GM23338 (cell line): ENCODE measurements at regions not wholly inside any gene's neighbourhood (a gene's known extent, or its start where the extent isn't known, plus 50 kb on each side); places are given as distances from the start of the nearest gene placed in this dataset.

Source experiments
- ATAC-seq: fragments of 200-7000 bp; cut with Tn5 transposase; 3 replicates; pipeline ENCODE4 v1.9.1; 2020
- DNase-seq: peaks from one replicate; pipeline ENCODE4 v3.0.0-alpha.2; 2015; ENCODE audit warnings: low spot score
- H2AFZ ChIP-seq: fragments of 200-600 bp; sonication (generic); 2 replicates; pipeline ENCODE4 v1.8.0; 2016; ENCODE audit warnings: antibody characterized with exemption, mild to moderate bottlenecking, moderate library complexity
- H3F3A ChIP-seq: fragments of 200-600 bp; sonication (generic); replicated peaks from 2 replicates; pipeline ENCODE4 v1.8.0; 2017; ENCODE audit warnings: antibody characterized with exemption, mixed run types, low read depth
- H3K27ac ChIP-seq: fragments of 200-600 bp; sonication (generic); 2 replicates; pipeline ENCODE4 v1.6.1; 2016; ENCODE audit warnings: low read depth
- H3K27me3 ChIP-seq: fragments of 200-600 bp; sonication (generic); 2 replicates; pipeline ENCODE4 v1.8.0; 2016; ENCODE audit warnings: mild to moderate bottlenecking, mixed run types, moderate library complexity; ENCODE audit not compliant: insufficient read depth
- H3K36me3 ChIP-seq: fragments of 200-600 bp; sonication (generic); 2 replicates; pipeline ENCODE4 v1.8.0; 2016; ENCODE audit warnings: mild to moderate bottlenecking; ENCODE audit not compliant: insufficient read depth
- H3K4me1 ChIP-seq: fragments of 200-600 bp; sonication (generic); 2 replicates; pipeline ENCODE4 v1.8.0; 2016; ENCODE audit warnings: mild to moderate bottlenecking, moderate library complexity; ENCODE audit not compliant: insufficient read depth
- H3K4me2 ChIP-seq: fragments of 200-600 bp; sonication (generic); 2 replicates; pipeline ENCODE4 v1.7.1; 2017; ENCODE audit warnings: mixed run types
- H3K4me3 ChIP-seq: fragments of 200-600 bp; sonication (generic); 2 replicates; pipeline ENCODE4 v1.6.1; 2016; ENCODE audit warnings: mixed run types
- H3K79me2 ChIP-seq: fragments of 200-600 bp; sonication (generic); replicated peaks from 2 replicates; pipeline ENCODE4 v1.8.0; 2017; ENCODE audit warnings: mild to moderate bottlenecking; ENCODE audit not compliant: insufficient read depth
- H3K9me2 ChIP-seq: fragments of 200-600 bp; sonication (generic); 2 replicates; pipeline ENCODE4 v1.8.0; 2017; ENCODE audit not compliant: insufficient read depth
- H4K20me1 ChIP-seq: fragments of 200-600 bp; sonication (generic); replicated peaks from 2 replicates; pipeline ENCODE4 v1.8.0; 2017; ENCODE audit warnings: mild to moderate bottlenecking; ENCODE audit not compliant: insufficient read depth
- H3K27ac Mint-ChIP-seq: 2 replicates; pipeline ENCODE4 v1.8.0; 2020; ENCODE audit warnings: inconsistent platforms, mild to moderate bottlenecking, moderate library complexity, mixed read lengths
- H3K27me3 Mint-ChIP-seq: 3 replicates; pipeline ENCODE4 v1.8.0; 2022; ENCODE audit warnings: low read depth, mild to moderate bottlenecking, moderate library complexity, mixed read lengths, inconsistent platforms; ENCODE audit not compliant: insufficient read depth, poor library complexity
- H3K36me3 Mint-ChIP-seq: 3 replicates; pipeline ENCODE4 v1.8.0; 2021; ENCODE audit warnings: low read depth, mild to moderate bottlenecking, inconsistent platforms, moderate library complexity, mixed read lengths
- H3K4me1 Mint-ChIP-seq: 3 replicates; pipeline ENCODE4 v1.8.0; 2020; ENCODE audit warnings: mild to moderate bottlenecking, inconsistent platforms, mixed read lengths
- H3K4me3 Mint-ChIP-seq: 3 replicates; pipeline ENCODE4 v1.8.0; 2021; ENCODE audit warnings: moderate library complexity, mild to moderate bottlenecking, inconsistent platforms, mixed read lengths
- H3K9me3 Mint-ChIP-seq: 3 replicates; pipeline ENCODE4 v1.8.0; 2020; ENCODE audit warnings: moderate library complexity, mild to moderate bottlenecking, inconsistent platforms, mixed read lengths
- CREB1 ChIP-seq: fragments of 250-450 bp; sonication (Bioruptor Pico); IDR thresholded peaks from 2 replicates; pipeline ENCODE4 v1.5.0; 2020; ENCODE audit warnings: low read depth, mild to moderate bottlenecking, moderate library complexity
- EZH2 ChIP-seq: fragments of 200-600 bp; sonication (generic); IDR thresholded peaks from one replicate; pipeline ENCODE4 v1.8.0; 2017; ENCODE audit warnings: antibody characterized with exemption, mild to moderate bottlenecking, low read depth; ENCODE audit not compliant: unreplicated experiment
- EZH2phosphoT487 ChIP-seq: fragments of 200-600 bp; sonication (generic); IDR thresholded peaks from one replicate; pipeline ENCODE4 v1.8.1; 2018; ENCODE audit warnings: antibody characterized with exemption; ENCODE audit not compliant: unreplicated experiment
- JUNB ChIP-seq: IDR thresholded peaks from one replicate; pipeline ENCODE4 v1.6.1; 2016; ENCODE audit warnings: antibody characterized with exemption; ENCODE audit not compliant: unreplicated experiment
- POLR2AphosphoS5 ChIP-seq: IDR thresholded peaks from 2 replicates; pipeline ENCODE4 v1.6.1; 2016; ENCODE audit warnings: antibody characterized with exemption, low read depth
- REST ChIP-seq: IDR thresholded peaks from one replicate; pipeline ENCODE4 v1.6.1; 2018; ENCODE audit warnings: antibody characterized with exemption; ENCODE audit not compliant: unreplicated experiment
- STAT1 ChIP-seq: IDR thresholded peaks from one replicate; pipeline ENCODE4 v1.6.1; 2016; ENCODE audit warnings: antibody characterized with exemption; ENCODE audit not compliant: unreplicated experiment
- ZNF114 ChIP-seq: fragments of 250-450 bp; sonication (Bioruptor Pico); IDR thresholded peaks from 2 replicates; pipeline ENCODE4 v1.5.0; 2020; ENCODE audit warnings: mild to moderate bottlenecking, moderate library complexity
- ZNF331 ChIP-seq: fragments of 250-450 bp; sonication (Bioruptor Pico); IDR thresholded peaks from 2 replicates; pipeline ENCODE4 v1.5.0; 2020; ENCODE audit warnings: low read depth, mild to moderate bottlenecking, moderate library complexity
- ZNF462 ChIP-seq: fragments of 250-450 bp; sonication (Bioruptor Pico); IDR thresholded peaks from 2 replicates; pipeline ENCODE4 v1.5.0; 2020; ENCODE audit warnings: mild to moderate bottlenecking, moderate library complexity
- TF ChIP-seq, protein P1 (sequence below), 2 experiments: fragments of 200-600 bp in 1 of 2; sonication (generic) in 1 of 2; conservative IDR thresholded peaks; 2 replicates each; pipeline versions ENCODE4 v1.5.1 to v1.6.1; 2016 to 2017; ENCODE audit warnings: antibody characterized with exemption in 2 of 2, low read depth in 2 of 2, mild to moderate bottlenecking in 2 of 2, moderate library complexity in 1 of 2
- TF ChIP-seq, protein P2 (sequence below): IDR thresholded peaks from 2 replicates; pipeline ENCODE4 v1.6.1; 2016; ENCODE audit warnings: antibody characterized with exemption

GRCh38 chr20:52847731-52848359, 124.3 kb upstream of the TSHZ2 start (continued):
- TF ChIP-seq REST (no peak), ZNF331 (CRISPR knock-in tag) (no peak), CREB1 (CRISPR knock-in tag) (no peak)

GRCh38 chr20:52847029-52847660, 125.0 kb upstream of the TSHZ2 start:
- Mint-ChIP-seq H3K27ac (no peak overlapping the region), H3K4me3 (no peak overlapping the region), H3K27me3 (peaks cover 3% of the 10 kb centered on the region), H3K4me1 (peaks cover 4% of the 10 kb centered on the region; the same call in 2 of the 3 replicates), H3K9me3 (no peaks in the 10 kb centered on the region; the same call in 1 of the 3 replicates), H3K36me3 (no peaks in the 10 kb centered on the region)
- no peak overlapping the region for H3K4me3 ChIP-seq
- no peak for DNase-seq
- H3F3A ChIP-seq, result no peaks in the 10 kb centered on the region
- no peaks in the 10 kb centered on the region for H3K79me2 ChIP-seq
- H4K20me1 ChIP-seq, result no peaks in the 10 kb centered on the region
- H3K36me3 ChIP-seq, result no peaks in the 10 kb centered on the region
- ATAC-seq, result no peak
- no peaks in the 10 kb centered on the region for H3K27me3 ChIP-seq
- no peaks in the 10 kb centered on the region for H3K4me1 ChIP-seq
- no peak overlapping the region for H2AFZ ChIP-seq
- no peak overlapping the region for H3K27ac ChIP-seq
- H3K9me2 ChIP-seq, result no peaks in the 10 kb centered on the region; the same call in none of the 2 replicates
- H3K4me2 ChIP-seq, result no peak overlapping the region
- TF ChIP-seq ZNF462 (no peak), EZH2 (no peak), ZNF114 (CRISPR knock-in tag) (no peak), EZH2phosphoT487 (no peak), ZNF331 (CRISPR knock-in tag) (no peak), STAT1 (no peak), JUNB (no peak), POLR2AphosphoS5 (no peak)
- TF ChIP-seq, protein P1, sequence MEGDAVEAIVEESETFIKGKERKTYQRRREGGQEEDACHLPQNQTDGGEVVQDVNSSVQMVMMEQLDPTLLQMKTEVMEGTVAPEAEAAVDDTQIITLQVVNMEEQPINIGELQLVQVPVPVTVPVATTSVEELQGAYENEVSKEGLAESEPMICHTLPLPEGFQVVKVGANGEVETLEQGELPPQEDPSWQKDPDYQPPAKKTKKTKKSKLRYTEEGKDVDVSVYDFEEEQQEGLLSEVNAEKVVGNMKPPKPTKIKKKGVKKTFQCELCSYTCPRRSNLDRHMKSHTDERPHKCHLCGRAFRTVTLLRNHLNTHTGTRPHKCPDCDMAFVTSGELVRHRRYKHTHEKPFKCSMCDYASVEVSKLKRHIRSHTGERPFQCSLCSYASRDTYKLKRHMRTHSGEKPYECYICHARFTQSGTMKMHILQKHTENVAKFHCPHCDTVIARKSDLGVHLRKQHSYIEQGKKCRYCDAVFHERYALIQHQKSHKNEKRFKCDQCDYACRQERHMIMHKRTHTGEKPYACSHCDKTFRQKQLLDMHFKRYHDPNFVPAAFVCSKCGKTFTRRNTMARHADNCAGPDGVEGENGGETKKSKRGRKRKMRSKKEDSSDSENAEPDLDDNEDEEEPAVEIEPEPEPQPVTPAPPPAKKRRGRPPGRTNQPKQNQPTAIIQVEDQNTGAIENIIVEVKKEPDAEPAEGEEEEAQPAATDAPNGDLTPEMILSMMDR (conservative IDR thresholded peaks at IDR 0.05; ENCODE audit: low read depth in 2 of 2), result no peak
- TF ChIP-seq, protein P2, sequence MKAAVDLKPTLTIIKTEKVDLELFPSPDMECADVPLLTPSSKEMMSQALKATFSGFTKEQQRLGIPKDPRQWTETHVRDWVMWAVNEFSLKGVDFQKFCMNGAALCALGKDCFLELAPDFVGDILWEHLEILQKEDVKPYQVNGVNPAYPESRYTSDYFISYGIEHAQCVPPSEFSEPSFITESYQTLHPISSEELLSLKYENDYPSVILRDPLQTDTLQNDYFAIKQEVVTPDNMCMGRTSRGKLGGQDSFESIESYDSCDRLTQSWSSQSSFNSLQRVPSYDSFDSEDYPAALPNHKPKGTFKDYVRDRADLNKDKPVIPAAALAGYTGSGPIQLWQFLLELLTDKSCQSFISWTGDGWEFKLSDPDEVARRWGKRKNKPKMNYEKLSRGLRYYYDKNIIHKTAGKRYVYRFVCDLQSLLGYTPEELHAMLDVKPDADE, result no peak
